ENCODE measurements at regions not wholly inside any gene's neighbourhood (a gene's known extent, or its start where the extent isn't known, plus 50 kb on each side); places are given as distances from the start of the nearest gene placed in this dataset.
"Not testable (repeated sequence)": the region's sequence is repeated elsewhere in the genome, so short reads cannot be mapped to it uniquely, and the experiment has no call there.

DNA sequence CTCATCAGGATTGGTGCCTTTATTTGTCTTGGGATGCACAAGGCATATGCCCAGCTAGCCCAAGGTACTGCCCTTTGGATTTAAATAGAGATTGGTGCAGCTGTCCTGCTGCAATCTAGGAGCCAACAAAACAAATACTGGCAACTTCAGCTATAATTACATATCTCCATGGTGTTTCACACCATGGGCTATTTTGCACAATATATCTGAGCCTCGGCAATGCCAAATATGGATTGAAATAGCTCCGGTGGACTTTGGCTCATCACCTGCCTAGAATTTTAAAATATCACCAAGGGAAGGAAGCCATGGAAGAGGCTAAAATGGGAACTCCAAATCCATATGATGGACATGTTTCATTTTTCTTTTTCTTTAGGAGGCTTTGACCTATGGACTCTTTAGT lies 367.8 kb upstream of the UMPS start:
- no peak for DNase-seq (ENCODE audit: low spot score)
- no peak for ATAC-seq
- intact Hi-C loops (cut with DNase I), result no loop called here

DNA sequence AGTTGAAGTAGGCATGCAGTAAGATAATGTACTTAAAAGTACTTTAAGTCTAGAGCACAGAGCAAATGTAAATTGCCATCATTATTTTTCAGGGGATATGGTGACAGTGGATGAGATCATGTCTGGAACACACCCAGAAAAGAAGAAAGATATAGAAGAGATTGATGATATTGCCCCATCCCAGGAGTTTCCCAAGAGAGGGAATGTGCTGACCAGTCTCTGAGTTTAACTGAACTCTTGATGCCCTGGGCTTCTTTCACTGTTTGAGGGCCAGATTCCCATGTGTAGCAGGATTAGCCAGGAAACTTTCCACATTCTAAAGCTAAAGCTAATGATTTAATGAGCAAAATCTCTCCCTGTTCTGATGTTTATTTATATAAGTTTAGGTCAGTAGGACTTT lies 366.8 kb upstream of the UMPS start:
- no peak for ATAC-seq
- intact Hi-C loops (cut with DNase I), result no loop called here
- no peak for DNase-seq (ENCODE audit: low spot score)

DNA sequence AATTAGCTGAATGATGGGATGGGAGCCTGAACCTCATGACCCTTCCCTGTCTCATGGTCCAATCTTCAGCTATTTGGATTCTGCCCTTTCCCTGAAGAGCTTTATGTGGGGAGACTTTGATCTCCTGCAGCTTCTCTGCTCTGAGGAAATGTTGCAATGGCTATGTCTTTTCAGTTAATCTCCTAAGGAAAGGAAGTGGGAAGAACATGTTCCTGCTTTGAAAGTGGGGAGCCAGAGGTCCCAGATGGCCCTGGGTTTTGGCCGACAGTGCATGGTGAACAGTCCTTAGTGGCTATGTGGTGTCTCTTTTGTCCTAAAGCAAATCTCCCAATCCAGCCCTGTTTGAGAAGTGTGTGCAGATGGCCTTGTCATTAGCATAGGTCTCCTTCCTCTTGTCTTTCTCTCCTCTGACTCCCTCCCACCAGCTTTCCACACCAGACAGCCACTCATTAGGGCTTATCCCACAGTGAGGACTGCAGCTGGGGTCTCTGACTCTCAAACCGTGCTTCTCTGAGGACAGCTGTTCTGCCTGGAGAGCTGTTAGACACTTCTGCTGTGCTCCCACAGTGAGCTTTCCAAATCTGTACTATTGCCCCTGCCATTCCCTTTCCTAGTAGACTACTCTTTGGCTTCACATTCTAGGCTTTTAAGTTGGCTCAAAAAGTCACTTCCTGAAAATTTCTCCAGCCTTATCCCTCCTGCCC lies 365.8 kb upstream of the UMPS start:
- intact Hi-C loops (cut with DNase I), result no loop called here
- no peak for DNase-seq (ENCODE audit: low spot score)
- no peak for ATAC-seq

DNA sequence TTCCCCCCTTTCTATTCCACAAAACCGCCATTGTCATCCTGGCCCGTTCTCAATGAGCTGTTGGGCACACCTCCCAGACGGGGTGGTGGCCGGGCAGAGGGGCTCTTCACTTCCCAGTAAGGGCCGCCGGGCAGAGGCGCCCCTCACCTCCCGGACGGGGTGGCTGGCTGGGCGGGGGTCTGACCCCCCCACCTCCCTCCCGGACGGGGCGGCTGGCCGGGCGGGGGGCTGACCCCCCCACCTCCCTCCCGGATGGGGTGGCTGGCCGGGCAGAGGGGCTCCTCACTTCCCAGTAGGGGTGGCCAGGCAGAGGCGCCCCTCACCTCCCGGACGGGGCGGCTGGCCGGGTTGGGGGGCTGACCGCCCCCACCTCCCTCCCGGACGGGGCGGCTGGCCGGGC lies 363.6 kb upstream of the UMPS start:
- intact Hi-C loops (cut with DNase I); ATAC-seq; DNase-seq (ENCODE audit: low spot score): not testable (repeated sequence)

DNA sequence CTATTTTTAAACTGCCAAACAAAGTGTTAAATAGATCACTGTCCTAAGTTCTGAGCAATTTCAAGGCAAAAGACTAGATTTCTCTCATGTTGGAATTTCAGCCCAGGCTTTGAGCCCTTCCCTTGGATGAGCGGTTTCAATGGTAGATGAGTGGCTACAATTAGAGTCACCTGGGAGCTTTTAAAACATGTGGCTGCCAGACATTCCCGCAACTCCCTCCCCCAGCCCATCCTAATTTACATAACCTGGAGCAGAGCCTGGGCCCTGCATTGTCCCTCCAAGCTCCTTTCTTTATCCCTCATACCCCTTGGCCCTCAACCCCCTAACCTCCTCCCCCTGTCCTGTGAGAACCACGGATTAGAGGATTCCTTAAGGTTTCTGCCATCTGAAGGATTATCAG lies 357.5 kb upstream of the UMPS start:
- intact Hi-C loops (cut with DNase I), result no loop called here
- ATAC-seq, result no peak
- DNase-seq (ENCODE audit: low spot score), result no peak

DNA sequence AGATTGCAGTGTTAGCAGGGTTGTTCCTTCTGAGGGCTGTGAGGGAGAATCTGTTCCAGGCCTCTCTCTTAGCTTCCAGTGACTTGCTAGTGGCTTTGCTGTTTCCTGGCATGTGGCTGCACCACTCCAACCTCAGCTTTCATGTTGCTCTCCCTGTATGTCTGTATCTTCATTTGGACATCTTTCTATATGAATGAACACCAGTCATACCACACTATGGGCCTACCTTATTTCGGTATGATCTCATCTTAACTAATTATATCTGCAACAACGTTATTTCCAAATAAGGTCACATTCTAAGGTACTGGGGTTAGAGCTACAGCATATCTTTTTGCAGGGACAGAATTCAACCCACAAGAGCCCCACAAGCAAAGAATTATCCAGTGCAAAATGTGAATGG lies 356.7 kb upstream of the UMPS start:
- DNase-seq (ENCODE audit: low spot score) (no peak), ATAC-seq (no peak)
- intact Hi-C loops (cut with DNase I), result no loop called here

DNA sequence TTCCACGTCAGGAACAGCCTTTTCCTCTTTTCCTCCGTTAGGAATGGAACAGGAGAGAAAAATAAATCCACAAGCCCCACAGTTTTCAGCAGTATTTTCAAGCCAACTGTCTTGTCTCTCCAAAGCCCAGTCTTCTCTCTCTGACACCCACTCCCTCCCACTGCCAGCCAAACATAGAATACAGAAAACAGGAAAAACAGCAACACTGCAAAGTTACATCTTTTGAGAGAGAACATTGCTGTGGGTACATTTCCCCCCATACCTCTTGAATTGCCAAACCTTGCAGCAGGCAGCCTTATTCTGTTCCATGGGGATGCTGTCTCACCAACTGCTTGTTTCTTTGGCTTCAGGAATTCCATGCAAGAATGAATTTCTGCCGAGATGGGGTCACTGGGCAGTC lies 355.7 kb upstream of the UMPS start:
- ATAC-seq, result no peak
- DNase-seq (ENCODE audit: low spot score), result no peak
- intact Hi-C loops (cut with DNase I), result no loop called here

DNA sequence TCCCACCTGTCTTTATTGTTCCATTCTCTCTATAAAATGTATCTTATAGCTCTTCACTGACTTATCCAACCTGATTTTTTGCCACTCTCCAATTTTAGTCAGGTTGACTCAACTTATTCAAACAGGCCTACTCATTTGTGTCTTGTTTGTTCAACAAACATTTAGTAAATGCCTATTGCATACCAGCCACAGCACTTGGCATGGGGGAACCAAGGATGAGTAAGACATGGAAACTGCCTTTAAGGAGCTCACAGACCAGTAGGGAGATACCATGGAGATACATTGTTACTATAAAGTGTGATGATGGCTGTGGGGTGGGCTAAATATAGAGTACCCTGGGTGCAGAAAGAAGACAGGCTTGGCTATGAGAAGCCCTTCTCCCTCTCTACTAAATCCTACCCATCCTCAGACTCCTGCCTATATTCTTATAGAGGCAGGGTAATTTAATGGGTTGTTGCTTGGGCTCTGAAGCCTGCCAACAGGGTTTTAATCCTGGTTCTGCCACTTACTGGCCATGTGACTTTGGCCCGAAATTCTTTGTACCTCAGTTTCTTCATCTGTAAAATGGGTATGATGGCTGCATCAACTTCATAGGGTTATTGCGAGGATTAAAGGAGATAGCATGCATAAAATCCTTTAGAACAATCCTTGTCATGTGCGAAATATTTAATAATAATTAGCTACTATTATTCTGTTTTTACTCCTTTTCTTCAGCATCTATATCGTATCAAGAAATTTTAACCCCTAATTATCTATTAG lies 348.5 kb upstream of the UMPS start:
- DNase-seq (ENCODE audit: low spot score) (no peak), ATAC-seq (no peak)
- intact Hi-C loops (cut with DNase I), result no loop called here

DNA sequence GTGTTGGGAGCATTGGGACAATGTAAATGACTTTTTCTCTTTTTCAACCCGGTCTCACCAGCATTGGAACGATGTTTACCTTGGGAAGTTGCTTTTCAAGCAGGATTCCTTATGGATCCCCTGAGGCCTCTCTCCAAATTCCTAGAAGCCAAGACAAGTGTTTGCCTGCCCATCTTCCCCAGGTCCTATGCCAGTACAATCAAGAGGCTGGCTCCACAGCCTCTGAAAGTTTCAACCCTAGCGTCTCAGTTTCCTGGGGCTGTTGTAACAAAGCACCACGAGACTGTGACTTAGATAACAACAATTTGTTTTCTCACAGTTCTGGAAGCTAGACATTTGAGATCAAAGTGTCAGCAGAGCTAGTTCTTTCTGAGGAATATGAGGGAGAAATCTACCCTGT lies 347.2 kb upstream of the UMPS start:
- intact Hi-C loops (cut with DNase I), result no loop called here
- no peak for DNase-seq (ENCODE audit: low spot score)
- ATAC-seq, result peak; percentile 34

DNA sequence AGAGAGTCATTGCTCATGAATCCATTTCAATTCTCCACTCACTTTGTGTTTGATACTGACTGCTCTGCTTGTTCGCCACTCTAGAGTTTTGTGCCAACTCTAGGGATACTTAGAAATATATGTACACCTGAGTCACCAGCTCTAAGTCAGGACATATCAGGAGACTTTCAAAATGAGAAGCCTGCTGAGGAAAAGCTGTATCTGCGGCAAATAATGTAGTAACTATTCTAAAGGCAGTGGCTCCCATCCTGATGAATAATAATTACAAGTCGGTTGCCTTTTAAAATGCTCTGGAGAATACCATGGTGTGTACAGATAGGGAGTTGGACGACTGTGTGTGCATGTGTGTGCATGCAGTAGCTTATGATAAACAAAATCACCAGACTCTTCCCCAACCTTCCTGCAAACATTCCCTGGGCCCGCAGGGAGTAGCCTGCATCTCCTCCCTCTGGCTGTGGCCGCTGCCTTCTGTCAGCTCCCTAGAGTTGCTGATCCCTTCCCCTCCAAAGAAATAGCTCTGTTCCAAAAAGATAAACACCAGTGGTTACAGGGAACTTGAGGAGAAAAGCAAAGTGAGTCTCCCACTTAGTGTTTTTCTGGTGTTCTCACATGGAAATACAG lies 346.3 kb upstream of the UMPS start:
- intact Hi-C loops (cut with DNase I), result no loop called here
- ATAC-seq, result no peak
- DNase-seq (ENCODE audit: low spot score), result no peak

DNA sequence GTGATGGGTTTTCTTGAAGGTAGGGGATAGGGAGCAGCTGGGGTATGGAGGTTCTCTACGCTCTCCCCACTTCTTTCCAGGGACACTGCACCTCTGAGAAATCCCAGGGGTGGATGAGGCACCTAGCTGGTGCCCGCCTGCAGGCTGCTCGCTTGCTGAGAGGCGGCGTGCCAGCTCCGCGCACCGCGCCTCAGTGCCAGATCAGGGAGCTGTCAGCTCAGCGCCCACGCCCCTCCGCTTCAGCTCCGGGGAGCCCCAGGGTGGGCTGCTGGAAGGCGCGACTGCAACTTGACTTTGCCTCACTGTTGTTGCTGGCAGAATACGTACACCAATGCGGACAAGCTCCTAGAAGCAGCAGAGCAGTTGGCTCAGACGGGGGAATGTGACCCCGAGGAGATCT lies 345.7 kb upstream of the UMPS start:
- DNase-seq (ENCODE audit: low spot score) (no peak), ATAC-seq (no peak)
- intact Hi-C loops (cut with DNase I), result no loop called here

DNA sequence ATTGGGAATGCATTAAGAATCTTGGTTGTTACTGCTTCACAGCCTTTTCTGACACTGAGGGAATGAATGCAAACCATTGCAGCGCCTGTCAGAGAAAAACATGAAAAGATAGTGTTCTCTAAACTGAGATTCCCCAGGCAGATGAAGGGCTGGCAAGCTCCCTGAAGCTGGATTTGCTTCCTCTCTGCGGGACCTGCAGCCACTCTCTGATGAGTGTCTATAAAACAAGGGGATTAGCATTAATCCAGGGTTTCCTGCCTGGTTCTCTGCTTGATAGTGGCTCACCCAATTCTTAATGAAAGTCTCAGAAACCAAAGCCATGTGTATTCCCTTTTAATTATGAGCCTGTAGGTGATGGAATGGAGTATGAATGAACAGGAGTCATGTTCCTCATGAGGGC lies 344.3 kb upstream of the UMPS start:
- no peak for ATAC-seq
- intact Hi-C loops (cut with DNase I), result no loop called here
- no peak for DNase-seq (ENCODE audit: low spot score)

DNA sequence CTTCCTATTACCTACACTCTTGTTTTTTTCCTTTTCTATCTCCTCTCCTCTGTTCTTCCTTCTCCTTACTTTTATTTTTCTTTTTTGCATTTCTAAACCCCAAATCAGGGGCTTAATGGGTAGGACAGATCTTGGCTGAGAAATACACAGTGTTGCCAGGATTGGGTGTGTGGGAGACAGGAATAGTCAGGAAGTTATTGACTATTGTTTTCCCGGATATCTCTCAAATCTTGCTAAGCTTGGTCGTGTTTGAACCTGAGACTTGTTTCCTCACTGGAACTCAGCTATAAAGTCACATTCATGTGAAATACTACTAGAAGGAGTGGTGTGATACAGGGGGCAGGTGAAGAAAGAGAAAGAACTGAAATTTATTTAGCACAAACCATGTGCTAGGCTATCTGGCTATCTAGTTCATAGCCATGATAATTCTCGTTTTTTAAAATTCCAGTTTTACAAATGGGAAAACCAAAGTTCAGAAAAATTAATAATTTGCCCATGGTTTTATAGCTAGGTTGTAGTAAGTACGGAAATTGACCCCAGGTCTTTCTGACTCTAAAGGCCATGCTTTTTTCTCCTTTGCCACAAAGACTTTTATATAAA lies 343.2 kb upstream of the UMPS start:
- intact Hi-C loops (cut with DNase I), result no loop called here
- ATAC-seq (no peak), DNase-seq (ENCODE audit: low spot score) (no peak)

DNA sequence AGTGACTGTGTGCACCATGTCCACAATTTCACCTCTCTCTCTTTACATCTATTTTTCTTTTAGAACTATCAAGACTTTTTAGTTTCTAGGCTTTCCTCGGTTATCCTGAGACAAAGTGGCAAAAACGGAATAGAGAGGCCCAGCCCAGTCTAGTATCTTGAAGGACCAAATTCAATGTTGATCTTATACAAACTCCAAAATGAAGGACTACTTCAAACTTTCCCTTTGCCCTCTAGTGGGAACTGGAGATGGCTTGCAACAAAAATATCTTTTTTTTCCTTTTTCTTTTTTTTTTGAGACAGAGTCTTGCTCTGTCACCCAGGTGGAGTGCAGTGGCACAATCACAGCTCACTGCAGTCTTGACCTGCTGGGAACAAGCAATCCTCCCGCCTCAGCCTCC lies 338.5 kb upstream of the UMPS start:
- intact Hi-C loops (cut with DNase I), result no loop called here
- no peak for DNase-seq (ENCODE audit: low spot score)
- no peak for ATAC-seq

DNA sequence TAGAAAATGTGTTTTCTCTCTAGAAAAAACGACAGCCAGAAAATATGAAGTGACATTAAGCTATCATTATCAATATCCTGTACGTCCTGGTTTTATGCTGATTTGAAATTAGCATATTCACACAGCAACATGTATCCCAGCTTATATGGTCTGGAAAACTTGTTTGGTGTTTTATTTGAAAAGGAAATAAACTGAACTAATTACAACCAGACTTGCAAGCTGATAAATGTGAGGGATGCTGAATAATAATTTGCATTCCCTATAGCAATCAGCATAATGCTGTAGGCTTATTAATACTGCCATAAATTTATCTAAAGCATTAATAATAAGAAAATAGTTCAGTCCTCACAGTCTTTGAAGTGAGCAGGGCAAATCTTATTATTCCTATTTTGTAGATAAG lies 336.9 kb upstream of the UMPS start:
- no peak for DNase-seq (ENCODE audit: low spot score)
- intact Hi-C loops (cut with DNase I), result no loop called here

DNA sequence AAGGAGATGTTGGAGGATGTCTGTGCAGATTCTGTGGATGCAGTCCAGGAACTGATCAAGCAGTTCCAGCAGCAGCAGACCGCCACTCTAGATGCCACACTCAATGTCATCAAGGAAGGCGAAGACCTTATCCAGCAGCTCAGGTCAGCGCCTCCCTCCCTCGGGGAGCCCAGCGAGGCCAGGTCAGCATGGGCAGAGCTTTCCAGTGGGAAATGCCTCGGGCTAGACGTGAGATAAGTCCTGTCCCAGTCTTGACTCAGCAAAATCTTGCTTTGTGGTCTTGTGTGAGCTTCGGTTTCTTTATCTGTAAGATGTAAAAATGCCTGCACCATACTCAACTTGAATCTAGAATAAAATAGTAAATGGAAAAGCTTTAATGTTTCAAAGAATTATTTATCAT lies 335.1 kb upstream of the UMPS start:
- intact Hi-C loops (cut with DNase I), result no loop called here
- DNase-seq (ENCODE audit: low spot score) (no peak), ATAC-seq (no peak)

More for the DNA sequence above, 336.9 kb upstream of the UMPS start:
- no peak for ATAC-seq

DNA sequence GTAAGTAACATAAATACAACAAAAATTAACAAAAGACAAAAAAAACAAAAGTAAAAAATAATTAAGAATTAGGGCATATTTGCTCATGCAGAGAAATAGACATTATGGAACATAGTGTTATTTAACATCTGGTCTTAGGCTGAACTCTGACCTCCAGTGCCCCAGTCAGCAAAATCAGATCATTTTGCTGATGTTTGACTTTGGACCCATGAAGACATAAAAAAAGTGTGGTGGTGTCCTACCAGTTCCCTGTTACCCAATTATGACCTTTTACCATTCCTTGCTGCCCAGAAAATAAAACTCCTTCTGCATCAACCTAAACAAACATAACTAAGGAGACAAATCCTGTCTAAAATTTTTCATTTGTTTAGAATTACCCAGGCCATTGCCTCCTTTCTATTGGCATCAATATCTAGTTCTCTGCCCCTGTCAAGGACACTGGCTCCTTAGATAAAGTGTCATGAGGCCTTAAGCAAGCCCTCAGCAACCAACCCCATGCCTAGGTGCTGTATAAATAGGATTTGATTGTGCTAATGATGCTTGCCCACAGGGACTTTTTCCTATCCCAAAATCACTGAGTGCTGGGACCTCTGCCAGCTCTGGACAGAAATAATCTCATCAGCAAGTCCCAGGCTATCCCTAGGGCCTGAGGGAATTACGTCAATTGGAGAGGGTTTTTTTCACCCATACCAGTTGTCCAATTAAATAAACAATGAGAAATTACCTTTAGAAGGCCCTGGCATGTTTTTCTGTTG lies 334.5 kb upstream of the UMPS start:
- intact Hi-C loops (cut with DNase I), result no loop called here
- DNase-seq (ENCODE audit: low spot score) (peak; percentile 57), ATAC-seq (no peak)

DNA sequence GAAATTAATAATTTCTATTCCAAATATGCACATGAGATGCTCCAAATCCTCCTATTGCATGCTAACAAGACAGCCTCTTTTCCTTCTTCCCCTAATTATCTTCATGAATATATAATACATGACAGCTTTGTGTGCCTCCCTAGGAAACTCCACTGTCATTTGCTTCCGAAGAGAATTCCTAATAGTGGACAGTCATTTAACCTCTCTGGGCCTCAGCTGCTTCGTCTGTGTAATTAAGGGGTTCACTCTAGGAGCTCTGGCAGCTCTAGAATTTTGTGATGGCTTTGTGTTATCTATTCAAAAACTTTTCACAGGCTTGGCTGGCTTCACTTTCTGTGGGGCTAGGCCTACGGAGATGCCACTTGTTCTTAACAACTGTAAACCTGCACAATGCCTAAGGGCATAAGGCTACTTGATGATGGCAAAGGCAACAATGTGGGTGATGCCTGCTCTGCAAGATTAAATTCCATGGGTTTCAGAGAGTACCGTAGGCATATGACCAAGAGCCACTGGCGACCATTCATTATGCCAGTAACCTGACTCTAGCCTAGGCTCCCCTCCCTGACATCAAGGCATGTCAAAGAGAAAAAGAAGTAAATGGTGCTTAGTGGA lies 333.8 kb upstream of the UMPS start:
- DNase-seq (ENCODE audit: low spot score) (no peak), ATAC-seq (no peak)
- intact Hi-C loops (cut with DNase I), result no loop called here

DNA sequence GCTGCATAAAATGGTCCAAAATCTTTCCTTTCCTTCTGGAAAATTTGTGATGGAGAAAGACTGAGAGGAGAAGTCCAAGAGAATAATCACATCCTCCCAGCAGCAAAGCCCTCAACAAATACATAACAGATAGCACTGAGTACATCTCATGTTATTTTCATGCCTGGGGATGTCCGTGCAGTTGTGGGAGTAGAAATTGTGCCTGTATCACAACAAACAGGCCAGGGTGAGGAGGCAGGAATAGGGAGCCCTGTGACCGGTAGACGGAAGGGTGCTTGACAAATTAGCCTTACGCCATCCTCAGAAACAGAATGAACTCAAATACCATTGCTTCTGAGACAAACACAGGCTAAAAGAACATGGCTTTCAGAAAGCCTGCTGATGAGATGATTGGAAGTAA lies 333.2 kb upstream of the UMPS start:
- ATAC-seq (no peak), DNase-seq (ENCODE audit: low spot score) (no peak)
- intact Hi-C loops (cut with DNase I), result no loop called here

Data from sciatic nerve (tissue), 2 donors.